H9 (cell line): ENCODE measurements at regions not wholly inside any gene's neighbourhood (a gene's known extent, or its start where the extent isn't known, plus 50 kb on each side); places are given as distances from the start of the nearest gene placed in this dataset.

Source experiments
- DNase-seq: peaks from one replicate; pipeline ENCODE4 v3.0.0-alpha.2; 2017
- H2AFZ ChIP-seq: one replicate; pipeline ENCODE4 v1.6.1; 2013; ENCODE audit warnings: mild to moderate bottlenecking, low read length, control low read depth, moderate library complexity
- H2AK5ac ChIP-seq: 2 replicates; pipeline ENCODE4 v1.6.1; 2013; ENCODE audit warnings: low read length, control low read depth, mixed read lengths; ENCODE audit not compliant: insufficient read length
- H2BK120ac ChIP-seq: one replicate; pipeline ENCODE4 v1.6.1; 2013; ENCODE audit warnings: low read depth, mild to moderate bottlenecking, low read length, control low read depth, inconsistent platforms; ENCODE audit not compliant: poor library complexity, severe bottlenecking
- H2BK12ac ChIP-seq: 2 replicates; pipeline ENCODE4 v1.6.1; 2013; ENCODE audit warnings: low read length, control low read depth, mixed read lengths, low read depth; ENCODE audit not compliant: insufficient read length
- H2BK15ac ChIP-seq: 2 replicates; pipeline ENCODE4 v1.6.1; 2013; ENCODE audit warnings: low read depth, low read length, control low read depth
- H2BK20ac ChIP-seq: one replicate; pipeline ENCODE4 v1.6.1; 2013; ENCODE audit warnings: low read depth, mild to moderate bottlenecking, low read length, control low read depth, inconsistent platforms; ENCODE audit not compliant: poor library complexity, severe bottlenecking
- H2BK5ac ChIP-seq: 2 replicates; pipeline ENCODE4 v1.6.1; 2013; ENCODE audit warnings: low read length, control low read depth, mixed read lengths; ENCODE audit not compliant: insufficient read length
- H3K14ac ChIP-seq: 2 replicates; pipeline ENCODE4 v1.6.1; 2013; ENCODE audit warnings: low read length, control low read depth; ENCODE audit not compliant: insufficient read depth
- H3K18ac ChIP-seq: 2 replicates; pipeline ENCODE4 v1.6.1; 2013; ENCODE audit warnings: low read depth, mild to moderate bottlenecking, mixed read lengths, low read length, control low read depth; ENCODE audit not compliant: insufficient read length
- H3K23ac ChIP-seq: 2 replicates; pipeline ENCODE4 v1.6.1; 2013; ENCODE audit warnings: low read length, control low read depth, mixed read lengths, low read depth; ENCODE audit not compliant: insufficient read length
- H3K23me2 ChIP-seq: 2 replicates; pipeline ENCODE4 v1.6.1; 2013; ENCODE audit warnings: low read depth, mild to moderate bottlenecking, mixed read lengths, low read length, control low read depth; ENCODE audit not compliant: insufficient read length, poor library complexity, severe bottlenecking
- H3K27ac ChIP-seq: 2 replicates; pipeline ENCODE4 v1.5.1; 2013; ENCODE audit warnings: low read length, control low read depth, mixed read lengths, low read depth; ENCODE audit not compliant: insufficient read length
- H3K27me3 ChIP-seq: 2 replicates; pipeline ENCODE4 v1.6.1; 2013; ENCODE audit warnings: low read length, control low read depth, inconsistent platforms; ENCODE audit not compliant: insufficient read depth
- H3K4ac ChIP-seq: 2 replicates; pipeline ENCODE4 v1.6.1; 2013; ENCODE audit warnings: low read depth, mild to moderate bottlenecking, control low read depth, inconsistent platforms, low read length, moderate library complexity
- H3K4me1 ChIP-seq: 2 replicates; pipeline ENCODE4 v1.6.1; 2013; ENCODE audit warnings: low read length, control low read depth, inconsistent platforms; ENCODE audit not compliant: insufficient read depth
- H3K4me2 ChIP-seq: 2 replicates; pipeline ENCODE4 v1.6.1; 2013; ENCODE audit warnings: low read length, control low read depth, mixed read lengths; ENCODE audit not compliant: insufficient read length, insufficient read depth
- H3K56ac ChIP-seq: 2 replicates; pipeline ENCODE4 v1.6.1; 2013; ENCODE audit warnings: low read depth, mild to moderate bottlenecking, mixed read lengths, low read length, control low read depth; ENCODE audit not compliant: insufficient read length
- H3K79me1 ChIP-seq: 2 replicates; pipeline ENCODE4 v1.6.1; 2013; ENCODE audit warnings: low read depth, mild to moderate bottlenecking, moderate library complexity, low read length, control low read depth, inconsistent platforms; ENCODE audit not compliant: insufficient read depth, poor library complexity, severe bottlenecking
- H3K79me2 ChIP-seq: 2 replicates; pipeline ENCODE4 v1.6.1; 2013; ENCODE audit warnings: low read length, control low read depth, inconsistent platforms; ENCODE audit not compliant: insufficient read depth
- H3K9ac ChIP-seq: 2 replicates; pipeline ENCODE4 v1.6.1; 2013; ENCODE audit warnings: low read length, control low read depth, mixed read lengths; ENCODE audit not compliant: insufficient read length; ENCODE audit errors: extremely low read depth
- H3K9me3 ChIP-seq: one replicate; pipeline ENCODE4 v1.6.1; 2013; ENCODE audit warnings: low read depth, low read length, inconsistent platforms; ENCODE audit not compliant: control insufficient read depth
- H3T11ph ChIP-seq: one replicate; pipeline ENCODE4 v1.6.1; 2013; ENCODE audit warnings: mild to moderate bottlenecking, low read length, control low read depth, inconsistent platforms
- H4K20me1 ChIP-seq: one replicate; pipeline ENCODE4 v1.6.1; 2013; ENCODE audit not compliant: control insufficient read depth, insufficient read length, insufficient read depth
- H4K5ac ChIP-seq: 2 replicates; pipeline ENCODE4 v1.6.1; 2013; ENCODE audit warnings: low read depth, mild to moderate bottlenecking, mixed read lengths, low read length, control low read depth; ENCODE audit not compliant: insufficient read length
- H4K8ac ChIP-seq: replicated peaks from 2 replicates; pipeline ENCODE4 v1.6.1; 2013; ENCODE audit warnings: low read length, control low read depth, mixed read lengths, low read depth; ENCODE audit not compliant: insufficient read length
- H4K91ac ChIP-seq: 2 replicates; pipeline ENCODE4 v1.6.1; 2013; ENCODE audit warnings: low read depth, mild to moderate bottlenecking, moderate library complexity, mixed read lengths, low read length, control low read depth; ENCODE audit not compliant: insufficient read length
- H3K27ac Mint-ChIP-seq, 3 experiments: 2 replicates in 2 of 3; 3 replicates in 1 of 3; pipeline ENCODE4 v1.8.0; 2020 to 2021; ENCODE audit warnings: mixed read lengths in 3 of 3, mild to moderate bottlenecking in 1 of 3, moderate library complexity in 1 of 3
- H3K27me3 Mint-ChIP-seq: 2 replicates; pipeline ENCODE4 v1.8.0; 2021; ENCODE audit warnings: low read depth, mild to moderate bottlenecking, moderate library complexity, mixed read lengths
- H3K36me3 Mint-ChIP-seq, 3 experiments: 2 replicates in 2 of 3; 3 replicates in 1 of 3; pipeline ENCODE4 v1.8.0; 2020 to 2021; ENCODE audit warnings: low read depth in 3 of 3, mixed read lengths in 3 of 3; ENCODE audit not compliant: insufficient read depth in 1 of 3
- H3K4me1 Mint-ChIP-seq, 2 experiments: 2 replicates each; pipeline ENCODE4 v1.8.0; 2020; ENCODE audit warnings: mixed read lengths in 2 of 2
- H3K4me3 Mint-ChIP-seq, 2 experiments: 2 replicates in 1 of 2; 3 replicates in 1 of 2; pipeline ENCODE4 v1.8.0; 2020 to 2021; ENCODE audit warnings: mild to moderate bottlenecking in 2 of 2, mixed read lengths in 2 of 2, moderate library complexity in 1 of 2
- H3K9me3 Mint-ChIP-seq, 2 experiments: 2 replicates in 1 of 2; 3 replicates in 1 of 2; pipeline ENCODE4 v1.8.0; 2020; ENCODE audit warnings: mild to moderate bottlenecking in 2 of 2, mixed read lengths in 2 of 2, moderate library complexity in 1 of 2
- CTCF ChIP-seq: fragments of 200-600 bp; sonication (generic); conservative IDR thresholded peaks from 3 replicates; pipeline ENCODE4 v1.8.0; 2021; ENCODE audit warnings: antibody characterized with exemption, mild to moderate bottlenecking
- WGBS: extraction: QIAGEN DNeasy Blood & Tissue Kit; methylation state at CpG from one replicate; pipeline ENCODE4 v1.1.7; 2013; ENCODE audit warnings: missing lambda C conversion rate, low lambda C conversion rate, mixed read lengths; ENCODE audit not compliant: insufficient read length; ENCODE audit errors: extremely low coverage; 5-methylcytosine and 5-hydroxymethylcytosine counted together

GRCh38 chr11:22089609-22090008, 103.3 kb upstream of the ANO5 start:
- H3K9ac ChIP-seq, result no peak overlapping the region
- H2AK5ac ChIP-seq, result no peak overlapping the region
- H3K18ac ChIP-seq, result no peak overlapping the region
- Mint-ChIP-seq H3K4me3 (no peak overlapping the region), H3K4me1 (peaks cover 3 to 5% of the 10 kb centered on the region in 2 experiments; a peak in 2 of 4 replicates), H3K27me3 (no peaks in the 10 kb centered on the region), H3K27ac (no peak overlapping the region; a peak in 1 of 7 replicates), H3K36me3 (no peaks in the 10 kb centered on the region), H3K9me3 (no peaks in the 10 kb centered on the region)
- no peak overlapping the region for H4K8ac ChIP-seq
- no peak overlapping the region for H2BK120ac ChIP-seq
- H3K56ac ChIP-seq, result no peak overlapping the region
- no peaks in the 10 kb centered on the region for H3K79me2 ChIP-seq
- no peak overlapping the region for H4K5ac ChIP-seq
- no peaks in the 10 kb centered on the region for H3K9me3 ChIP-seq
- H2BK20ac ChIP-seq, result no peak overlapping the region
- H3K4me1 ChIP-seq, result no peaks in the 10 kb centered on the region
- H4K91ac ChIP-seq, result no peak overlapping the region
- H3K14ac ChIP-seq, result no peak overlapping the region
- H3K4me2 ChIP-seq, result no peak overlapping the region
- no peaks in the 10 kb centered on the region for H3K79me1 ChIP-seq
- TF ChIP-seq CTCF, result no peak
- no peak overlapping the region for H3K4ac ChIP-seq
- H3K23ac ChIP-seq, result no peak overlapping the region
- H2BK5ac ChIP-seq, result no peak overlapping the region
- H3K27ac ChIP-seq, result no peak overlapping the region
- no peak overlapping the region for H2BK15ac ChIP-seq
- H2BK12ac ChIP-seq, result no peak overlapping the region
- no peaks in the 10 kb centered on the region for H3K27me3 ChIP-seq
- DNase-seq, result no peak
- H3K23me2 ChIP-seq, result no peaks in the 10 kb centered on the region
- WGBS, result no CpG with 5 or more reads among the region's 2 CpGs
- no peak overlapping the region for H3T11ph ChIP-seq
- no peaks in the 10 kb centered on the region for H4K20me1 ChIP-seq
- no peak overlapping the region for H2AFZ ChIP-seq
